GM19328 (cell line): ENCODE measurements at regions not wholly inside any gene's neighbourhood (a gene's known extent, or its start where the extent isn't known, plus 50 kb on each side); places are given as distances from the start of the nearest gene placed in this dataset.
"Not testable (repeated sequence)": the region's sequence is repeated elsewhere in the genome, so short reads cannot be mapped to it uniquely, and the experiment has no call there.

Source experiments
- ATAC-seq: cut with Tn5 transposase; IDR thresholded peaks from one replicate; pipeline ENCODE4 v1.9.1; 2021; ENCODE audit warnings: mild to moderate bottlenecking, moderate library complexity; ENCODE audit not compliant: unreplicated experiment

DNA sequence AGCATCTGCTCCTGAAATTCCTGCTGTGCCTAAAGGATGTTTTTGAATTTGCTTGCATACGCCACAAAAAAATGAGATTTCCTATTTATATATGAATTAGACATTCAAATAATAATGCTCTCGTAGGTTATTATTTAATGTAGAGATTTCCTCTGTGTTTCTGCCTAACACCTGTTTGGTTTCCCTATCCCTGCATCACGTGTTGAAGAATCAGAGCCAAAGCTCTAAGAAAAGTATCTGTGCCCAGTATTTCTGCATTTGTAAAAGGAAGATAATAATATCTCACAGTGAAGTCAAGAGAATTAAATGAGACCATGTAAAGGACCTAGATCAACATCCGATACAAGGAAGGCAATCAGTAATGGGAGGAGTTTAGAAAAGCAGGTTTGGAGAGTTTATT is 179.5 kb downstream of the HNRNPD start:
- ATAC-seq = no peak

DNA sequence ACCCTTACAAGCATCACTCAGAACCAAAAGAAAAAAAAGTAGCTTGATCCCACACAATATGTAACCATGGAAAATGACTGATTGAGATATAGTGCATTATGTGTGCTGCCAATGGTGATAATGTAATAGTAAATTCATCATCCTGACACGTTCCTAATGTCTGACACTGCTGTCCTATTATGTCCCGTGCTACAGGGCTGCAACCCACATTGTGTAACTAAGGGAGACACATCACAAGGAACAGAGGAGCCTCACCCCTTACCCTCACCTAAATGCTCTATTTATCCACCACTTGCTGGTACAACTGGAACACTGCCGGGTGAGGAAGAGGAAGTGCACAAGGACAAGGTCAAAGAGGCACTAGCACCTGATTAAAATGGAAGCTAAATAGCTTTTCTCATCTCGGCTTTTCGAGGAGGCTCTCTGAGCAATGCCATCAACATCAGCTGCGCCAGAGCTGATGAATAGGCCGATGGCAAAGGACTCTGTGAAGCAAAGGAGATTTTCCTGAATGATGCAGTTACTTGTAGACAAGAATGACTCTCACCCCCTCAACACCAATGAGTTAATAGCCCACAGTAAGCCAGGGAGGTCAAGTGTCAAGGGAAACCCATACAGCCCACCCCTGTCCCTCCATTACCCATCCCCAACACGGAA is 181.6 kb downstream of the HNRNPD start:
- ATAC-seq = no peak

DNA sequence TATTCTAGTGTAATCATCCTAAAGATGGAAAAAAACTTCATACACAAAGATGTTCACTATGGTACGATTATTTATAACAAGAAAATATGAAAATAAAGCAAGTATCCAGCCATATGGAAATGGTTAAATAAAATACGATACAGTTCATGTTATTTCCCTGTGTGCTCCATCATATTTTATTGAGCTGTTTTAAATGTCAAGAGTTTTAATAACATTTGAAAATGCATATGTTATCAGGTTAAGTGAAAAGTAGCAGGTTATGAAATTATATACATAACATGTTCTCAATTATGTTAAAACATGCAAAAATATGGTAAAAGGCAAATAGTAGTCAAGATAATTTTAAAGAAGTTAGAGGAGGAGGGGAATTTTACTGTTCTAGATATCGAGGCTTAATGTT is 192.0 kb downstream of the HNRNPD start:
- ATAC-seq = no peak

GRCh38 chr4:82172186-82172585 is 201.6 kb downstream of the HNRNPD start:
- ATAC-seq = no peak

GRCh38 chr4:82171531-82172155 is 202.1 kb downstream of the HNRNPD start:
- ATAC-seq = no peak

GRCh38 chr4:82149750-82150149 is 224.0 kb downstream of the HNRNPD start:
- no peak for ATAC-seq

GRCh38 chr4:82145850-82146249 is 227.9 kb downstream of the HNRNPD start:
- ATAC-seq = no peak

- no peak for ATAC-seq
These were observed 233.4 kb downstream of the HNRNPD start for GRCh38 chr4:82140422-82140821.

DNA sequence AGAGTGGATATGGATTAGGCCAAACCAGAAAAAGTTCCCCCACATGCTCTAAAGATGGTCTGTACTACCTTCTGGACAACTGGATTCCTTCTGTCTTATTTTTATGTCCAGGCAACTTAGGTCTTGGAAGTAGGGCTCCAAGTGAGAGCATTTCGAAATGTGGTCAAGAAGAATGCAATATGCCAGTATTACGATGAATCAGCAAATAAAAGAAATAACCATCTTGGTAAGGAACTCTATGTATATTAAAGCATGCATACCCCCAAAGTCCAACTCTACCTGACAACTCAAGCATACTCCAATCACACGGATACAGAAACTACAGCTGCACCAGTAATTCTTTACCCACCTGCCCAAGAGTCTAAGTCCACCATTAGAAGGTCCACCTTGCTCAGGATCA is 234.5 kb downstream of the HNRNPD start:
- no peak for ATAC-seq

DNA sequence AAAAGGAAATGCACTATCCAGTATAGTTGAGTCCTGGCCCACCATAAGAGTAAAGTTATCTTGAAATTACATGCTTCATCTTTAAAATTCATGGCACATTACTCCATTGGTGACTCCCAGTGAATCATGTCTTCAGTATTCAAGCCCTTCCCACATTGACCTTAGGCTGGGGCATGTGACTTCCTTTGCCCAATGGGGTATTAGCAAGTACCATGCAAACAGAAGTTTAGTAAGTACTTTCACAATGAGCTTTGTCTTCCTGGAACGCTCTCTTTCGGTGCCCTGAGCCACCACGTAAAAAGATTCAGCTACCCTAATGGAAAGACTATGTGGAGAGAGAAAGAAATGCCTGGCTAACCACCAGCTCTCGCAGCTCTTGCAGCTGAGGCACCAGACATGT is 235.4 kb downstream of the HNRNPD start:
- no peak for ATAC-seq

- no peak for ATAC-seq
These were observed 237.5 kb downstream of the HNRNPD start for GRCh38 chr4:82136161-82136801.

DNA sequence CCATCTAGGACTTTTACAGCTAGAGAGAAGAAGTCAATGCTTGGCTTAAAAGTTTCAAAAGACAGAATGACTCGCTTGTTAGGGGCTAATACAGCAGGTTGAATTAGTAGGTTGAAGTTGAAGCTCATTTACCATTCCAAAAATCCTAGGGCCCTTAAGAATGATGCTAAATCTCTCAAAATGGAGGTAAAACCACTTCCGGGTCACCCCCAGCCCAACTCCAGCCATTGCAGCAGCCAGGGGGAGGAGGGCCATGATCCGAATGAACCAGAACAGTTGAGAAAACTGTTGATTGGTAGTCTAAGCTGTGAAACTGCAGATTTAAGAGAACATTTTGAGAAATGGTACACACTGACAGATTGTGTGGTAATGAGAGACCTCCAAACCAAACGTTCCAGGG is 245.4 kb downstream of the HNRNPD start:
- ATAC-seq = no peak

DNA sequence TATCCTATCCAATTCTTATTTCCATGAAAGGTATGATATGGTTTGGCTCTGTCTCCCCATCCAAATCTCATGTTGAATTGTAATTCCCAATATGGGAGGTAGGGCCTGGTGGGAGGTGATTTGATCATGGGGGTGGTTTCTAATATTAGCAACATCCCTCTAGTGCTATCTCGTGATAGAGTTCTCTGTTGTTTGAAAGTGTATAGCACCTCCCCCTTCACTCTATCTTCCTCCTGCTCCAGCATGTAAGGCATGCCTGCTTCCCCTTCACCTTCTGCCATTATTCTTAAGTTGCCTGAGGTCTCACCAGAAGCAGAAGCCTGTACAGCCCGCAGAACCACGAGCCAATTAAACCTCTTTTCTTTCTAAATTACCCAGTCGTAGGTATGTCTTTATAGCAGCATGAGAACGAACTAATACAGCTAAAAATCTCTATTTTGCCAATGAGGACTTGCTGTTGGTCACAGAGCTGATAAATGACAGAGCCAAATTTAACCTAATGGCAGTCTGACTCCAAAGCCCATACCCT is 247.2 kb downstream of the HNRNPD start:
- no peak for ATAC-seq

DNA sequence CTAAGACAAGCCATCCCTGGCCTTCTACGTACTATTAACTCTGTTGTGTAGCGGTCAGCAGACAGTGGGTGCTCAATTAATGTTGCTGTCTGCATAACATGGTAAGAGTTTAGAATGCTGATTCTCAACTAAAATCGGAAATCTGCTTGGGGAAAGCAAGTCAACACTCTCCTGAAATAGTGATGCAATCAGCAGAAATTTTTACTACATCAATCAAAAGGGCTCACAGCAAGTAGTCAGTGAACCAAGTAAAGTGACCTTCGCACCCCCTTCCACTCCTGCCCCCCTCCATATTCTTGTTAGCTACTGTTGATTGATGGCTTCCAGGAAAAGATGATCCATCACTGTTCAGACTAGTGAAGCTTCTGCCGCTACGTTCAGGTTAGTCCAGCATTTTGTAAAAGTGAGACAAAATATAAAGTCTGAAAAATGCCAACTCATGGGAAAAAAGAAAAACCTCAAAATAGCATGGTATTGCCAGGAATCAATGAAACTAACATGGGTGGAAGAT is 247.9 kb downstream of the HNRNPD start:
- no peak for ATAC-seq

- no peak for ATAC-seq
These were observed 248.6 kb downstream of the HNRNPD start for GRCh38 chr4:82124932-82125786.

GRCh38 chr4:82124365-82124764 is 249.4 kb downstream of the HNRNPD start:
- no peak for ATAC-seq

DNA sequence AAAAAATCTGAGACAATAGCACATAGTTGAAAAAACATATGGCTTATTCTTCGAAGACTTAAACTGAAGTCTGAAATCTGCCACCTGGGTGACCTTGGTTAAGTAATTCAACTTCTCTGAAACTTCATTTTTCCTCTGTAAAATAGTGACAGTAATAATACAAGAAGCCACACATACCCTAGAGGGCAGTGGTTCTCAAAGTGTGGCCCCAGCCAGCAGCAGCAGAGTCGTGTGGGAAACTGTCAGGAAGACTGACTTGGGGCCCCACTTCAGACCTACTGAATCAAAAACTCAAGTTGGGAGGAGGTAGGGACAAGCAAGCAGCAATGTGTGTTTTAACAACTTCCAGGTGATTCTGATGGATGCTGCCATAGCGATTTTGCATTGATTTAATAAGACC is 249.9 kb downstream of the HNRNPD start:
- no peak for ATAC-seq

GRCh38 chr4:82115183-82115582 is 258.6 kb downstream of the HNRNPD start:
- ATAC-seq = not testable (repeated sequence)

GRCh38 chr4:82108506-82108905 is 265.3 kb downstream of the HNRNPD start:
- no peak for ATAC-seq

DNA sequence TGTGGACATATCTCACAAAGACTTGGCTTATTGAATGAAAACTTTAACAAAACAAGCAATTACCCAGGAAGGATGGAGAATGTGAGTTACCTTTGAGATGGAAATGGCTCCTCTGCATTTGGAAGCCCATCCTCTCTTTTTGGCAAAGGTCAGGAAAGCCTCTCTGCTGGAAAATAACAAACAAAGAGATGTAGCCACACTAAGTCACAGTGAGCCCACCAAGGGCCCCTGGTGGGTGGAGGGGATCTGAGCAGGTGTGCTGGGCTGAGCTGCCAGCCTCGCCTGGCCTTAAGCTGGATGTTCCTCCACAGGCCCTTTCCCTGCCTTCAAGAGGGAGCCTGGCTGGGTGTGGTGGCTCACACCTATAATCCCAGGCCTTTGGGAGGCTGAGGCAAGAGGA is 269.2 kb downstream of the HNRNPD start:
- ATAC-seq = no peak
